Myocyte (in vitro differentiated cells): ENCODE measurements at regions not wholly inside any gene's neighbourhood (a gene's known extent, or its start where the extent isn't known, plus 50 kb on each side); places are given as distances from the start of the nearest gene placed in this dataset.
"Not testable (repeated sequence)": the region's sequence is repeated elsewhere in the genome, so short reads cannot be mapped to it uniquely, and the experiment has no call there.

Source experiments
- DNase-seq: peaks from one replicate; pipeline ENCODE4 v3.0.0-alpha.2; 2012; ENCODE audit warnings: low read depth

GRCh38 chr3:64438066-64438465, 212.8 kb upstream of the PRICKLE2 start:
- no peak for DNase-seq

- no peak for DNase-seq
These were observed 211.9 kb upstream of the PRICKLE2 start for GRCh38 chr3:64437131-64437530.

DNA sequence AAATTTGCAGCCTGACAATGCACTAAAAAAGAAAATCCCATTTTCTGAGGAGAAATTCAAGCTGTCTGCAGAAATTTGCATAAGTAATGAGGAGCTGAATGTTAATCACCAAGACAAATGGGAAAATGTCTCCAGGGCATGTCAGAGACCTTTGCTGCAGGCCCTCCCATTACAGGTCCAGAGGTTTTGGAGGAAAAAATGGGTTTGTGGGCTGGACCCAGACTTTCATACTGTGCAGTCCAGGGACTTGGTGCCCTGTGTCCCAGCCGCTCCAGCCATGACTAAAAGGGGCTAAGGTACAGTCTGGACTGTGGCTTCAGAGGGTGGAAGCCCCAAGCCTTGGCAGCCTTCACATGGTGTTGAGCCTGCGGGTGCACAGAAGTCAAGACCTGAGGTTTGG, 209.8 kb upstream of the PRICKLE2 start:
- not testable (repeated sequence) for DNase-seq

- DNase-seq: no peak
These were observed 207.6 kb upstream of the PRICKLE2 start for GRCh38 chr3:64432870-64433269.

DNA sequence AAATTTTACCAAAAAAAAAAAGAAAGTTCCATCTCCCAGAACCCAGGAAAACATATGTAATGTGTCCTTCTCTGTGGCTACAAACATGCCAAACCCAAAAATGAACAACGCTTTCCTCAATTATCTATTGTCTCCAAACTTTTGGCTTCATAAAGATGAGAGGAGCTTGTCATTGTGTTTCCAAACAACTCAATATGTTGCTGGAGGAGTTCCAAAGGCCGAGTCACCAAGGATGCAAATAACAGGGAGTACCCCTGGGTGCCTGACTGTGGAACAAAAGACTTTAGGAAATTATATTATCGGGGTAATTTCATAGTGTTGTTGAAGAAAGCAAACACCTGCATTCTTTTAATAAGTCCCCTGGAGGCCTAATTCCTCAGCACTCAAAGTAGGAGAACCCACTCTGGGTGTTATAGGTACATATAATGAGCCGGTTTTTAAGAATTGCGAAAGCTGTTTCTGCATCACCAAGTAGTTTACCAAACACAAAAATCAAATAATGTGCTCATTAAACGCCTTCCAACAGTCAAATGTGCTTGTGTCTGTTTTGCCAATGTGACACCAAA, 206.3 kb upstream of the PRICKLE2 start:
- DNase-seq: no peak

DNA sequence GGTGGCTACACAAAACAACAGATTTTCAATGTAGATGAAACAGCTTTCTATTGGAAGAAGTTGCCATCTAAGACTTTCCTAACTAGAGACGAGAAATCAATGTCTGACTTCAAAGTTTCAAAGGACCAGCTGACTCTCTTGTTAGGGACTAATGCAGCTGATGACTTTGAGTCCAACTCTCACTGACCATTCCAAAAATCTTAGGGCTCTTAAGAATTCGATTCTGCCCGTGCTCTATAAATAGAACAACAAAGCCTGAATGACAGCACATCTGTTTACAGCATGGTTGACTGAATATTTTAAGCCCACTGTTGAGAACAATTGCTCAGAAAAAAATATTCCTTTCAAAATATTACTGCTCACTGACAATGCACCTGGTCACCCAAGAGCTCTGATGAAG, 202.4 kb upstream of the PRICKLE2 start:
- peak; percentile 73 for DNase-seq

- no peak for DNase-seq
These were observed 201.3 kb upstream of the PRICKLE2 start for GRCh38 chr3:64426551-64426950.

- no peak for DNase-seq
These were observed 197.7 kb upstream of the PRICKLE2 start for GRCh38 chr3:64422932-64423331.

DNA sequence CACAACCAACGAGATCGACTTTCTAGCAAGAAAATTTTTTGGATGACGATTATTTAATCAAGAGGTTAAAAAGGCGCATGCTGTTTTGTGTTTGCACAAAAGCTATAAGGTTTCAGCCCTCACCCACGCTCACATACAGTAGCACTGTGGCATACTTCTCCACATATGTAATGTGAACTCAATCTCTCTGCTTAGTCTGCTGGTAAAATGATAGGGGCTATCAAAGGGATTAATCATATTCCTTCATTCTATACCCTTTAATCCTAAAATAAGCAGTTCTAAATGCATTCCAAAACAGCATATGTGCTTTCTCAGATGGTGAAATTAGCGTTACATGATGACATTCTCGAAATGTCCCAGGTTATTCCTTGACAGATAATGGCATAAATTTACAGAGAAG, 196.9 kb upstream of the PRICKLE2 start:
- DNase-seq: no peak

DNA sequence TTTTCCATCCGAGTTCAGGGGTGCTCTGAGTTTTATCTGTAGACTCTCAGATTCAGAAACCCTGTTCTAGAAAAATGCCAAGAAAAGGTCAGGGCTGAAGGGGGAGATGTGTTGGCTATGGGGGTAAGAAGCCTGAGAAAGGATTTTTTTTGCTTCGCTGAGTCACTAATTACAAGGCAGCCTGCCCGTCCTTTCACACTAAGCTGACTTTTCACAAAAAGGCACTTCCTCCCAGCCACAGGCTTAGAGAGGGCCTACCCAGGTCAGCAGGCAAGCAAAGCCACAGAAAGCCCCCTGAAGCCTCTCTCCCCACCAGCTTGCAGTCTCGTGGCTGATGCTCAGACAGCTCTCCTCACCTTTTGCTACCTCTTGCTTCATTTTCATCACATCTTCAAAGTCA, 192.6 kb upstream of the PRICKLE2 start:
- DNase-seq: no peak

GRCh38 chr3:64414043-64414442, 188.8 kb upstream of the PRICKLE2 start:
- no peak for DNase-seq

- no peak for DNase-seq
These were observed 185.8 kb upstream of the PRICKLE2 start for GRCh38 chr3:64411101-64411500.

DNA sequence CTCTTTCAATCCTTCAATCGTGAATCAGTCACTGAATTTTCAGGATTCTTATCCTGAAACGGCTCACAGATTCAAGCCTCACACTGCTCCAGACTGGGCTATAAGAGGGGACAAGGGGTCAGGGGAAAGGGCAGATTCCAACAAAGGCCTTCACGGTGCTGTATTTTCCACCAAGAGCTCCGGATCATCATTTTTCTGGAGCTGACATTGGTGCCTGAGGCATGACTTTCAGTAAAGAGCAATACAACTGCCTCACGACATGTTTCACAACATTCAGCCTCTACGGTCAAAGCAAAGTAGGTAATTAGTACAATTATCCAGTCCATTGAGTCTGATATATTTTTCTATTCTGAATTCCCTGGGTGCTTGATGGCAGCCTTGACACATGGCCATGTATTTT, 185.0 kb upstream of the PRICKLE2 start:
- DNase-seq: no peak

DNA sequence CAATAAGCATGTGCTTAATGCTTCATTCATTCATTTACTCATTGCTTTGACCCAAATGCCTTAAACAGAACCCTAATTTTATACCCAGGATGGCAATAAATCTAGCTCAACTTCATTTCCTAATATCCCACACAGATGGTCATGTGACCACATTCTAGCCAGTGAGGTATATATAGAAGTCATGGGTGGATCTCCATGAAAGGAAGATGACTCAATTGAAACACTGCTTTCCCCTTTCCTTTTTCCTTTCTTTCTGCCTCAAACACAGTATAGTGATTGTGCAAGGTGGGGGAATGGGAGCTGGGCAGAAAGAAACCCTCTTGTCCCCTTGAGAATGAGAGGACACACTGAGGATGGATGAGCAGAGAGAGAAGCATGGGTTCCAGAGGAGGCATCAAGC, 183.5 kb upstream of the PRICKLE2 start:
- no peak for DNase-seq

GRCh38 chr3:64406271-64406670, 181.0 kb upstream of the PRICKLE2 start:
- DNase-seq: no peak

DNA sequence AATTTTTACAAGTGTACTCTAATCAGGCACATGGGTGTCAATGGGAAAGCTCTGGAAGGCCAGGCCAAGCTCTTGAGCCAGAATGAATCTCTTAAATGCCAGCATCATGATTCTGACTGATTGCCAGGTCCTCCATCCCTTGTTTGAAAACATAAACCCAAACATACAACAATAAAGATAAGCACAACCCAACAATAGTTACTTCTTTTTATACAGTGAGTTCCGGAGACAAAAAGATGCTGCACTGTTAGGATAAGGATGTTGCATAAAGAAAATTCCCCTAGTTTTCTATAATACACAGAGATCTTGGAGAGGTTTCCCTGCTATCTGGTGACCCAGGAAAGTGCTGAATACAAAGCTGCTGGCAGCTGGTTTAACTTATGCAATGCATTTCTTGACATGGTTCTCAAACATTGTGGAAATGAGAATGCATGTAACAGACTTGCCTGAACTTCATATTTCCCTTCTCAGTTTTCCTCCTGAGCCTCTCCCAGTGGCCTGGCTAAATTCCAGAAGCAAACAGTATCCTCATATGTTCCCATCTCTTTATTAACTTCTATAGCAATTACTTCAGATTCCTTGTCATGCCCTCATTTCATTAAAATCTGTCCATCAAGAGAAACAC, 180.1 kb upstream of the PRICKLE2 start:
- DNase-seq: no peak

- DNase-seq: no peak
These were observed 175.4 kb upstream of the PRICKLE2 start for GRCh38 chr3:64400706-64401105.

DNA sequence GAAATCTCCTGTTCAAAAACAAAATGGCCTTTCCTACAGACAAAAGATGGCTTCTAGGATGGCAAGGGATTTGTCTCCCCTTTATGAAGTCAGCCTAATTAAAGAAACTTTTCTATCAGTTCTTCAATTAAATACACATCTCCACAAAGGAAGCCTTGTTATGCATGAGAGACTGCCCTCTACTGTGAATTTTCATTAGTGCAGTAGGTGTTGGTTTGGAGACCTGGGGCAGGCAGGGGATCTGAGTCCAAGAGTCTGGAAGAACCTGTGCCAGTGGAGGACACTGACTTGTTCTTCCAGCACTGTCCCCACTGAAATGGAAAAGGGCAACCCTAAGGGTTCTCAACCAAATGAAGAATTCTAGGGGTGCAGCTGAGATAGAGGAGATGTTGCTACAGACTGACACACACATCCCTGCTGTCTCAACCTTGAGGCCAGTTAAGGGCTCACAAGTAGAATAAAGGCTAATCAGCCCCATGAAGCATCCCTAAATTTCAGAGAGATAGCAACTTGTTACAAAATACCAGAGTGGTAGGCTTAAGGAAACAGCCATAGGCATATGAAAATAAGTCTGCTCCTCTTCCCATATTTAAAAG, 174.0 kb upstream of the PRICKLE2 start:
- peak; percentile 79 for DNase-seq

- no peak for DNase-seq
These were observed 173.2 kb upstream of the PRICKLE2 start for GRCh38 chr3:64398476-64398875.

GRCh38 chr3:64398006-64398405, 172.7 kb upstream of the PRICKLE2 start:
- no peak for DNase-seq

- no peak for DNase-seq
These were observed 172.3 kb upstream of the PRICKLE2 start for GRCh38 chr3:64397573-64397972.

DNA sequence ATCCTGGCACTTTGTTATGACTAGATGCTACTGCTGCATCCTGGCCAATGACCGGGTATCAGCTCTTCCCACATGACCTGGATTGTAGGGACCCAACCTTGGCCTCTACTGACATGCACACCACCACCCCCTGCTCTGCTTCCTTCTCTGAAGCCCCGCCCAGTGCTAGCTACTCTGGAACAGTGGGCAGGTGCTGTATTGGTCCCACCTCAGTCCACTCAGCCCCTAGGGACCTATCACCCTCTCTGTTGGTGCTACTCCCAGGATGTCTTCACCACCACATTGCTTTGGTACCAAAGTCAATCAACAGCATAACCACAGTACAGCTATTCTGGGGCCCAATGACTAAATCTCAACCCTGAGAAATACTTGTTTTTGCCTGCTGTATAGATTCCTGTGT, 170.2 kb upstream of the PRICKLE2 start:
- no peak for DNase-seq

- no peak for DNase-seq
These were observed 167.9 kb upstream of the PRICKLE2 start for GRCh38 chr3:64393193-64393592.
